ENCODE measurements at regions not wholly inside any gene's neighbourhood (a gene's known extent, or its start where the extent isn't known, plus 50 kb on each side); places are given as distances from the start of the nearest gene placed in this dataset.

GRCh38 chr5:98638701-98639100 is 134.8 kb upstream of the RGMB start:
- no peak for TF ChIP-seq CTCF (IDR thresholded peaks at IDR 0.05)
- TF ChIP-seq POLR2AphosphoS5 (IDR thresholded peaks at IDR 0.05; ENCODE audit: low read depth, low read length): no peak
